Thoracic aorta (tissue), 2 donors: ENCODE measurements at regions not wholly inside any gene's neighbourhood (a gene's known extent, or its start where the extent isn't known, plus 50 kb on each side); places are given as distances from the start of the nearest gene placed in this dataset.

ENCODE experiments used
- ATAC-seq: fragments of 150-250 bp; one replicate; pipeline ENCODE4 v1.8.0; 2017; ENCODE audit warnings: low read depth; ENCODE audit not compliant: insufficient number of reproducible peaks, low FRiP score
- DNase-seq: peaks from one replicate; pipeline ENCODE4 v3.0.0-alpha.2; 2020; ENCODE audit warnings: low spot score
- H3K27ac ChIP-seq, 2 donors: fragments of 200-600 bp; sonication (generic); 1 replicate in 1 of 2; 2 replicates in 1 of 2; pipeline ENCODE4 v1.5.1; 2016; ENCODE audit warnings: mild to moderate bottlenecking in 2 of 2, moderate library complexity in 2 of 2
- H3K27me3 ChIP-seq: fragments of 200-600 bp; sonication (generic); replicated peaks from 2 replicates; pipeline ENCODE4 v1.6.0; 2016; ENCODE audit warnings: mild to moderate bottlenecking; ENCODE audit not compliant: insufficient read depth
- H3K36me3 ChIP-seq: fragments of 200-600 bp; sonication (generic); one replicate; pipeline ENCODE4 v1.5.1; 2016
- H3K4me1 ChIP-seq, 2 donors: fragments of 200-600 bp; sonication (generic); 1 replicate in 1 of 2; 2 replicates in 1 of 2; pipeline versions ENCODE4 v1.5.1 to v1.6.0; 2016; ENCODE audit warnings: low read depth in 2 of 2, mild to moderate bottlenecking in 1 of 2; ENCODE audit not compliant: control insufficient read depth in 1 of 2
- H3K4me3 ChIP-seq: fragments of 200-600 bp; sonication (generic); 2 replicates; pipeline ENCODE4 v1.5.1; 2016; ENCODE audit warnings: mild to moderate bottlenecking
- H3K9me3 ChIP-seq: fragments of 200-600 bp; sonication (generic); 2 replicates; pipeline ENCODE4 v1.5.1; 2016
- CTCF ChIP-seq: fragments of 200-600 bp; sonication (generic); IDR thresholded peaks from one replicate; pipeline ENCODE4 v1.5.1; 2019; ENCODE audit warnings: antibody characterized with exemption

GRCh38 chr3:16693820-16694219 lies 88.6 kb upstream of the DAZL start:
- DNase-seq (no peak), ATAC-seq (no peak)
- no peaks in the 10 kb centered on the region for H3K27me3 ChIP-seq
- no peaks in the 10 kb centered on the region for H3K9me3 ChIP-seq
- peaks cover 6 to 7% of the 10 kb centered on the region in 2 donors for H3K4me1 ChIP-seq
- no peak for TF ChIP-seq CTCF
- no peak overlapping the region for H3K4me3 ChIP-seq
- H3K27ac ChIP-seq: no peak overlapping the region
- no peaks in the 10 kb centered on the region for H3K36me3 ChIP-seq

- DNase-seq: no peak
- TF ChIP-seq CTCF: no peak
- Histone ChIP-seq H3K27ac (no peak overlapping the region), H3K36me3 (no peaks in the 10 kb centered on the region), H3K27me3 (no peaks in the 10 kb centered on the region), H3K4me1 (peaks cover 6 to 7% of the 10 kb centered on the region in 2 donors), H3K4me3 (no peak overlapping the region), H3K9me3 (no peaks in the 10 kb centered on the region)
- no peak for ATAC-seq
Observed at GRCh38 chr3:16695710-16696109, 90.5 kb upstream of the DAZL start.

- Histone ChIP-seq H3K4me3 (no peak overlapping the region), H3K27ac (no peak overlapping the region), H3K27me3 (no peaks in the 10 kb centered on the region), H3K36me3 (no peaks in the 10 kb centered on the region), H3K9me3 (no peaks in the 10 kb centered on the region), H3K4me1 (peaks cover 0 to 5% of the 10 kb centered on the region in 2 donors)
- ATAC-seq (no peak), DNase-seq (no peak)
- no peak for TF ChIP-seq CTCF
Observed at GRCh38 chr3:16697443-16698147, 92.4 kb upstream of the DAZL start.

GRCh38 chr3:16700651-16701050 lies 95.4 kb upstream of the DAZL start:
- no peaks in the 10 kb centered on the region for H3K9me3 ChIP-seq
- no peak overlapping the region for H3K4me3 ChIP-seq
- no peak for ATAC-seq
- H3K4me1 ChIP-seq: peaks cover 0 to 5% of the 10 kb centered on the region in 2 donors
- H3K27ac ChIP-seq: no peak overlapping the region
- TF ChIP-seq CTCF: no peak
- no peaks in the 10 kb centered on the region for H3K27me3 ChIP-seq
- DNase-seq: no peak
- no peaks in the 10 kb centered on the region for H3K36me3 ChIP-seq

- no peaks in the 10 kb centered on the region for H3K36me3 ChIP-seq
- H3K4me3 ChIP-seq: no peak overlapping the region
- ATAC-seq (no peak), DNase-seq (no peak)
- H3K9me3 ChIP-seq: no peaks in the 10 kb centered on the region
- H3K4me1 ChIP-seq: no peaks in the 10 kb centered on the region
- H3K27ac ChIP-seq: no peak overlapping the region
- H3K27me3 ChIP-seq: no peaks in the 10 kb centered on the region
- no peak for TF ChIP-seq CTCF
Observed at GRCh38 chr3:16704941-16705340, 99.7 kb upstream of the DAZL start.
